Karpas-422 (cell line): ENCODE measurements at regions not wholly inside any gene's neighbourhood (a gene's known extent, or its start where the extent isn't known, plus 50 kb on each side); places are given as distances from the start of the nearest gene placed in this dataset.

Experiments
- DNase-seq: peaks from one replicate; pipeline ENCODE4 v3.0.0-alpha.2; 2015
- H2AFZ ChIP-seq: fragments of 200-600 bp; sonication (generic); 2 replicates; pipeline ENCODE4 v1.6.1; 2014; ENCODE audit warnings: antibody characterized with exemption, low read length, mixed read lengths
- H3K27ac ChIP-seq: fragments of 200-600 bp; sonication (generic); 2 replicates; pipeline ENCODE4 v1.5.1; 2014; ENCODE audit warnings: mild to moderate bottlenecking, low read length, moderate library complexity
- H3K27me3 ChIP-seq: fragments of 200-600 bp; sonication (generic); 2 replicates; pipeline ENCODE4 v1.6.1; 2014; ENCODE audit warnings: low read length, mixed read lengths
- H3K36me3 ChIP-seq: fragments of 200-600 bp; sonication (generic); 2 replicates; pipeline ENCODE4 v1.6.1; 2014; ENCODE audit warnings: low read length, mixed read lengths; ENCODE audit not compliant: insufficient read depth
- H3K4me1 ChIP-seq: fragments of 200-600 bp; sonication (generic); 2 replicates; pipeline ENCODE4 v1.6.1; 2014; ENCODE audit warnings: mild to moderate bottlenecking, low read length, mixed read lengths
- H3K4me2 ChIP-seq: fragments of 200-600 bp; sonication (generic); 2 replicates; pipeline ENCODE4 v1.6.1; 2014; ENCODE audit warnings: low read length, low read depth, mild to moderate bottlenecking; ENCODE audit not compliant: poor library complexity, severe bottlenecking
- H3K4me3 ChIP-seq: fragments of 200-600 bp; sonication (generic); 2 replicates; pipeline ENCODE4 v1.5.1; 2014; ENCODE audit warnings: mild to moderate bottlenecking, antibody characterized with exemption, low read length, mixed read lengths
- H3K79me2 ChIP-seq: fragments of 200-600 bp; sonication (generic); 2 replicates; pipeline ENCODE4 v1.6.1; 2014; ENCODE audit warnings: mild to moderate bottlenecking, low read length, mixed read lengths
- H3K9ac ChIP-seq: fragments of 200-600 bp; sonication (generic); 2 replicates; pipeline ENCODE4 v1.6.0; 2014; ENCODE audit warnings: low read length
- H3K9me2 ChIP-seq: fragments of 200-600 bp; sonication (generic), shearing (Covaris generic); replicated peaks from 2 replicates; pipeline ENCODE4 v1.6.0; 2014; ENCODE audit warnings: mild to moderate bottlenecking, low read length, moderate library complexity; ENCODE audit not compliant: insufficient read depth
- H3K9me3 ChIP-seq: fragments of 300-700, 200-600 bp; sonication (generic); 2 replicates; pipeline ENCODE4 v1.6.1; 2014; ENCODE audit warnings: low read length, mixed read lengths
- H4K20me1 ChIP-seq: fragments of 200-600 bp; sonication (generic); 2 replicates; pipeline ENCODE4 v1.6.1; 2014; ENCODE audit warnings: mild to moderate bottlenecking, antibody characterized with exemption, low read length, low read depth; ENCODE audit not compliant: insufficient read depth

- Histone ChIP-seq H3K36me3 (no peaks in the 10 kb centered on the region), H3K79me2 (no peaks in the 10 kb centered on the region)
These were observed 176.4 kb upstream of the CST7 start for GRCh38 chr20:24772667-24773066.

GRCh38 chr20:24773168-24773567, 175.9 kb upstream of the CST7 start:
- H2AFZ ChIP-seq: no peak overlapping the region
- H3K4me2 ChIP-seq: no peak overlapping the region
- H3K9me2 ChIP-seq: no peaks in the 10 kb centered on the region
- H3K79me2 ChIP-seq: no peaks in the 10 kb centered on the region
- H3K4me1 ChIP-seq: no peaks in the 10 kb centered on the region
- H3K4me3 ChIP-seq: no peak overlapping the region
- no peak for DNase-seq
- no peaks in the 10 kb centered on the region for H3K9me3 ChIP-seq
- H3K9ac ChIP-seq: no peak overlapping the region
- H4K20me1 ChIP-seq: no peaks in the 10 kb centered on the region
- no peaks in the 10 kb centered on the region for H3K36me3 ChIP-seq
- H3K27ac ChIP-seq: no peak overlapping the region
- 0 out of 2 replicates have a peak, but pooled peaks cover 2% of the 10 kb centered on the region for H3K27me3 ChIP-seq

More at GRCh38 chr20:24772667-24773066, 176.4 kb upstream of the CST7 start:
- H3K4me2 ChIP-seq: no peak overlapping the region
- H3K9ac ChIP-seq: no peak overlapping the region
- H3K9me2 ChIP-seq: no peaks in the 10 kb centered on the region
- no peaks in the 10 kb centered on the region for H3K9me3 ChIP-seq
- 0 out of 2 replicates have a peak, but pooled peaks cover 2% of the 10 kb centered on the region for H3K27me3 ChIP-seq
- H3K4me3 ChIP-seq: no peak overlapping the region
- no peaks in the 10 kb centered on the region for H3K4me1 ChIP-seq
- no peaks in the 10 kb centered on the region for H4K20me1 ChIP-seq
- DNase-seq: no peak
- no peak overlapping the region for H3K27ac ChIP-seq
- H2AFZ ChIP-seq: no peak overlapping the region

DNA sequence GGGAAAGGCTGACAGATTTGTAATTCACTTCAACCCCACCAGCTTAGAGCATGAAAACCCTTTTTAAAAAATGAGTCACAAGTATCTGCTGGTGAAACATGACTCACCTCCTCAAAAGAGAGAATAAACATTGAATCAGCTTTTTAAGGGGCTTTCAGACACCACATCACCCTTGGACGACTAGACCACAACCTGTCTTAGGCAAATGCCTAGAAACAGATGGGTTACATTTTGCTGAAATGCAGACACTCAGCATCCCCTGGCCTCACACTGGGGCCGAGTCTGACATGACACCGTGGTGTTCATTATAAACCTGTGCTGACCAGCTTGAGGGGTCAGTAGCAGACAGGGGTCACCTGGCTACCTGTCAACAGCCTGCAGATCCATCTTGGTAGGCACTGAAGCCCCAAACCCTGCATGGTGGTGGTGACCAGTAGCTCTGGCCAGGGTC, 175.3 kb upstream of the CST7 start:
- no peaks in the 10 kb centered on the region for H4K20me1 ChIP-seq
- no peaks in the 10 kb centered on the region for H3K36me3 ChIP-seq
- H3K4me3 ChIP-seq: no peak overlapping the region
- H3K27me3 ChIP-seq: 0 out of 2 replicates have a peak, but pooled peaks cover 2% of the 10 kb centered on the region
- no peaks in the 10 kb centered on the region for H3K4me1 ChIP-seq
- no peaks in the 10 kb centered on the region for H3K9me2 ChIP-seq
- no peak overlapping the region for H3K4me2 ChIP-seq
- no peaks in the 10 kb centered on the region for H3K9me3 ChIP-seq
- H3K79me2 ChIP-seq: no peaks in the 10 kb centered on the region
- no peak overlapping the region for H3K9ac ChIP-seq
- no peak overlapping the region for H2AFZ ChIP-seq
- DNase-seq: no peak
- H3K27ac ChIP-seq: no peak overlapping the region

GRCh38 chr20:24775966-24776365, 173.1 kb upstream of the CST7 start:
- H3K9ac ChIP-seq: no peak overlapping the region
- H3K9me2 ChIP-seq: no peaks in the 10 kb centered on the region
- H3K27me3 ChIP-seq: 0 out of 2 replicates have a peak, but pooled peaks cover 2% of the 10 kb centered on the region
- no peak overlapping the region for H3K4me2 ChIP-seq
- H3K4me1 ChIP-seq: no peaks in the 10 kb centered on the region
- no peaks in the 10 kb centered on the region for H3K9me3 ChIP-seq
- no peak overlapping the region for H2AFZ ChIP-seq
- H4K20me1 ChIP-seq: no peaks in the 10 kb centered on the region; the same call in 1 of the 2 replicates
- H3K27ac ChIP-seq: no peak overlapping the region
- no peak for DNase-seq
- no peaks in the 10 kb centered on the region for H3K79me2 ChIP-seq
- no peak overlapping the region for H3K4me3 ChIP-seq
- no peaks in the 10 kb centered on the region for H3K36me3 ChIP-seq

DNA sequence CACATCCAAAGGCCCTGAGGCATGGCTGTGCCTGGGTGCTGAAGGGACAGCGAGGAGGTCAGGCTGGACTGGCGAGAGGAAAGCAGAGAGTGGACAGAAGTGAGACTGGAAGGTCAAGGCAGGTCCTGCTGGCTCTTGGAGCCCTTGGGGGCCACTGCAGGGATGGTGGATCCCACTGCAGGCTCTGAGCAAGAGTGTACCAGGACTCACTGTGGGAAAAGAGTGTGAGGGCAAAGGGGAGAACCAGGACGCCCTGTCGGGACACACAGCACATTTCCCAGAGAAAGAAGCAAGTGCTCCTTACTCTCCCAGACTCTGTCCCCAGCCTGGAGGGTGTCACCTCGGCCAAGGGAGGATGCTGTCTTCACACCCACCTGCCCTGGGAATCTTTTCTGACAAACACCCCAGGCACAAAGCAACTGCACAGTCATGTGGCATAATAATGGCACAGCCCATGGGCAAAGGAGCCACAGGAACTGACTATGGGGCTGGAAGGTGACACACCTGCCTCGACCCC, 172.3 kb upstream of the CST7 start:
- no peaks in the 10 kb centered on the region for H3K36me3 ChIP-seq
- H3K79me2 ChIP-seq: no peaks in the 10 kb centered on the region
- H3K27me3 ChIP-seq: 0 out of 2 replicates have a peak, but pooled peaks cover 2% of the 10 kb centered on the region
- H2AFZ ChIP-seq: no peak overlapping the region
- no peak for DNase-seq
- no peaks in the 10 kb centered on the region; the same call in 1 of the 2 replicates for H4K20me1 ChIP-seq
- H3K4me2 ChIP-seq: no peak overlapping the region
- no peak overlapping the region for H3K9ac ChIP-seq
- no peaks in the 10 kb centered on the region for H3K4me1 ChIP-seq
- no peaks in the 10 kb centered on the region for H3K9me3 ChIP-seq
- H3K4me3 ChIP-seq: no peak overlapping the region
- H3K9me2 ChIP-seq: no peaks in the 10 kb centered on the region
- no peak overlapping the region for H3K27ac ChIP-seq

- H3K9me3 ChIP-seq: no peaks in the 10 kb centered on the region
- H3K79me2 ChIP-seq: no peaks in the 10 kb centered on the region
- no peaks in the 10 kb centered on the region; the same call in 1 of the 2 replicates for H4K20me1 ChIP-seq
- H3K4me2 ChIP-seq: no peak overlapping the region
- H3K27ac ChIP-seq: no peak overlapping the region
- H2AFZ ChIP-seq: no peak overlapping the region
- H3K9me2 ChIP-seq: no peaks in the 10 kb centered on the region
- no peak for DNase-seq
- H3K4me1 ChIP-seq: no peaks in the 10 kb centered on the region
- H3K4me3 ChIP-seq: no peak overlapping the region
- 0 out of 2 replicates have a peak, but pooled peaks cover 2% of the 10 kb centered on the region for H3K27me3 ChIP-seq
- no peak overlapping the region for H3K9ac ChIP-seq
- H3K36me3 ChIP-seq: no peaks in the 10 kb centered on the region
These were observed 171.3 kb upstream of the CST7 start for GRCh38 chr20:24777746-24778145.

GRCh38 chr20:24778585-24779031, 170.5 kb upstream of the CST7 start:
- Histone ChIP-seq H3K4me2 (no peak overlapping the region), H2AFZ (no peak overlapping the region), H3K4me3 (no peak overlapping the region), H3K27me3 (0 out of 2 replicates have a peak, but pooled peaks cover 2% of the 10 kb centered on the region), H3K9me2 (no peaks in the 10 kb centered on the region), H3K27ac (no peak overlapping the region), H4K20me1 (no peaks in the 10 kb centered on the region; the same call in 1 of the 2 replicates), H3K4me1 (no peaks in the 10 kb centered on the region), H3K36me3 (no peaks in the 10 kb centered on the region), H3K79me2 (no peaks in the 10 kb centered on the region), H3K9ac (no peak overlapping the region), H3K9me3 (no peaks in the 10 kb centered on the region)
- DNase-seq: no peak

DNA sequence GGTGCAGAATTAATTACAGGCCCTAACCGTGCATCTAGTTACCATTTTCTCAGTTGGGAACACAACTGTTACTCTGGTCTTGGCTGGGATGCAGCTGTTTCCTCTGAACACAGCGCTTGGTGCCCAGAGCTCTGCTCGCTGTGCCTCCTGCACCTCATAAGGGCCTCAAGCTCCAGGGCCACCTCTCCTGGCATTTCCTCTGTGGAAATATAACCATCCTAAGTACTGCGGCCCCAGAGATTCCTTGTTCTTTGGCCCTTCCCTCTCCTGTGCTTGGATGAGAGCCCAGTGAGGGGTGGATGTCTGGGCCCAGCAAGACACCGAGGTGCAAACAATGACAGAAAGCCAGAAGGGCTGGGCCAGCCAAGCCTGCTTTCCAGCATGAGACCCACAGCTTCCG, 169.9 kb upstream of the CST7 start:
- Histone ChIP-seq H3K4me2 (no peak overlapping the region), H3K4me3 (no peak overlapping the region), H3K27me3 (0 out of 2 replicates have a peak, but pooled peaks cover 2% of the 10 kb centered on the region), H3K4me1 (no peaks in the 10 kb centered on the region), H3K79me2 (no peaks in the 10 kb centered on the region), H3K27ac (no peak overlapping the region), H3K36me3 (no peaks in the 10 kb centered on the region), H2AFZ (no peak overlapping the region), H3K9me2 (no peaks in the 10 kb centered on the region), H3K9me3 (no peaks in the 10 kb centered on the region), H3K9ac (no peak overlapping the region), H4K20me1 (no peaks in the 10 kb centered on the region; the same call in 1 of the 2 replicates)
- no peak for DNase-seq
